ENCODE measurements at regions not wholly inside any gene's neighbourhood (a gene's known extent, or its start where the extent isn't known, plus 50 kb on each side); places are given as distances from the start of the nearest gene placed in this dataset.
"Not testable (repeated sequence)": the region's sequence is repeated elsewhere in the genome, so short reads cannot be mapped to it uniquely, and the experiment has no call there.

- DNase-seq, result no peak
These were observed 159.4 kb downstream of the HS3ST3A1 start for GRCh38 chr17:13442361-13442760.

GRCh38 chr17:13441873-13442272 lies 159.9 kb downstream of the HS3ST3A1 start:
- no peak for DNase-seq

GRCh38 chr17:13437966-13438779 lies 163.6 kb downstream of the HS3ST3A1 start:
- no peak for DNase-seq

- DNase-seq, result no peak
These were observed 166.5 kb downstream of the HS3ST3A1 start for GRCh38 chr17:13435230-13435629.

GRCh38 chr17:13429201-13429600 lies 172.5 kb downstream of the HS3ST3A1 start:
- no peak for DNase-seq

GRCh38 chr17:13428611-13429042 lies 173.1 kb downstream of the HS3ST3A1 start:
- DNase-seq, result no peak

- no peak for DNase-seq
These were observed 174.7 kb downstream of the HS3ST3A1 start for GRCh38 chr17:13426991-13427390.

GRCh38 chr17:13425390-13425789 lies 176.3 kb downstream of the HS3ST3A1 start:
- no peak for DNase-seq

- no peak for DNase-seq
These were observed 180.1 kb downstream of the HS3ST3A1 start for GRCh38 chr17:13421581-13422130.

GRCh38 chr17:13420878-13421277 lies 180.9 kb downstream of the HS3ST3A1 start:
- DNase-seq, result no peak

GRCh38 chr17:13420418-13420826 lies 181.3 kb downstream of the HS3ST3A1 start:
- DNase-seq, result no peak

- no peak for DNase-seq
These were observed 182.1 kb downstream of the HS3ST3A1 start for GRCh38 chr17:13419676-13420075.

- no peak for DNase-seq
These were observed 182.8 kb downstream of the HS3ST3A1 start for GRCh38 chr17:13418891-13419290.

GRCh38 chr17:13417381-13417950 lies 184.3 kb downstream of the HS3ST3A1 start:
- DNase-seq, result no peak

GRCh38 chr17:13416748-13417363 lies 184.9 kb downstream of the HS3ST3A1 start:
- DNase-seq, result no peak

GRCh38 chr17:13415871-13416416 lies 185.8 kb downstream of the HS3ST3A1 start:
- DNase-seq, result no peak

- DNase-seq, result not testable (repeated sequence)
These were observed 186.5 kb downstream of the HS3ST3A1 start for GRCh38 chr17:13415200-13415599.

GRCh38 chr17:13413001-13413400 lies 188.7 kb downstream of the HS3ST3A1 start:
- DNase-seq, result no peak

- no peak for DNase-seq
These were observed 190.9 kb downstream of the HS3ST3A1 start for GRCh38 chr17:13410874-13411273.

GRCh38 chr17:13410214-13410613 lies 191.5 kb downstream of the HS3ST3A1 start:
- no peak for DNase-seq

GRCh38 chr17:13409455-13409854 lies 192.3 kb downstream of the HS3ST3A1 start:
- no peak for DNase-seq

- DNase-seq, result no peak
These were observed 194.3 kb downstream of the HS3ST3A1 start for GRCh38 chr17:13407381-13407780.

- DNase-seq, result no peak
These were observed 195.9 kb downstream of the HS3ST3A1 start for GRCh38 chr17:13405807-13406206.
